ENCODE measurements at regions not wholly inside any gene's neighbourhood (a gene's known extent, or its start where the extent isn't known, plus 50 kb on each side); places are given as distances from the start of the nearest gene placed in this dataset.
A peak's percentile ranks its signal among the peaks of the same experiment; 100 is the strongest.

- DNase-seq, result no peak
These were observed 854.8 kb upstream of the KLHL29 start for GRCh38 chr2:22530131-22530530.

DNA sequence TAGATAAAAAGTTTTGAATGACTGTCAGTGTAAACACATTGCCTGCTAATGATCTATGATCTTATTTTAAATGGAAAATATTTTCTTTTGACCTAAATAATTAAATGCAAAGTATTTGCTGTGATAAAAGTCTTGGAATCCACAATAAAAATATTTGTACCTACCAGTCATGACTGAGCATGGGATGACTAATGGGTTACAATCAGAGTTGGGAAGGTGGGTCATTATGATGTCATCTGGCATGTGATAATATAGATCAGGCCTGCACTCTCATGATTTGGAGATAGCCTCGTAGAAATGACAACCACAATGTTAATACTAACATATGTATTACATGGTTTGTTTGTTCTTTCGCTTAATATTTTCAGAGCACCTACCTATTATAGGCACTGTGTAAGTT is 848.8 kb upstream of the KLHL29 start:
- no peak for DNase-seq

DNA sequence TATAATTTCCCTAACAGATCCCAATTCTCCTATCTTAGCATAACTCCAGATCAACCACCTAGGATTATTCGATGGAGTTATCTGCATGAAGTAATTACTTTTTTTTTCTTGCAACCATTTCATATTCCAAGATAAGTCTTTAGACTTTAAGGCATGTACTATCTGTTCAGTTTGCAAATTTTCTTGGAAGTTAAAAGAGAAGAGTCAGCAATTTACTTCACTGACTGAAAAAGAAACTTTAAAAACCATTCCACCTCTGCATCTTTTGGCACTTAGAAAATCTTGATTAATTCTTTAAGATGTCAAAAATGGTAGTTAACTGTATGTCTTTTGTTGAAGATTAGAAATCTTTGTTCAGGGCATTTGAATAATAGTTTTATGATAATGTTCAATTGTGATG is 830.5 kb upstream of the KLHL29 start:
- no peak for DNase-seq

- DNase-seq, result no peak
These were observed 827.6 kb upstream of the KLHL29 start for GRCh38 chr2:22557406-22557805.

DNA sequence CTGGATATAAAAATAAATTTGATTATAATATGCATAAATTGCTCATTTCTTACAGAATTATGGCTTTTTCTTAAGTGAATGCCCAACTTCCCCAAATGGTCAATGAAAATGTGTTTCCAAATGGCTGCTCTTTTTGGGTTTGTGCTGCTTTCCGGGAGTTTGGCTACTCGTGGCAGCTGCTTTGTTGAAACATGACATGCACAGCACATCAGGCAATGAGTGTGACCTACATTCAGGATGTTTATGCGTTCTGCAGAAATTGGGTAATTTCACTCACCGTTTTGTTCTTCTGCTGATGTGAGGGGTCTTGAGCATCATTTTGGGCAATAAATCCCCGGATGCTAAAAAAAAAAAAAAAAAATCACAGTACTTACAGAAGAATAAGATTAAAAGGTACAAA is 825.0 kb upstream of the KLHL29 start:
- no peak for DNase-seq

GRCh38 chr2:22579341-22579740 is 805.6 kb upstream of the KLHL29 start:
- DNase-seq, result no peak

DNA sequence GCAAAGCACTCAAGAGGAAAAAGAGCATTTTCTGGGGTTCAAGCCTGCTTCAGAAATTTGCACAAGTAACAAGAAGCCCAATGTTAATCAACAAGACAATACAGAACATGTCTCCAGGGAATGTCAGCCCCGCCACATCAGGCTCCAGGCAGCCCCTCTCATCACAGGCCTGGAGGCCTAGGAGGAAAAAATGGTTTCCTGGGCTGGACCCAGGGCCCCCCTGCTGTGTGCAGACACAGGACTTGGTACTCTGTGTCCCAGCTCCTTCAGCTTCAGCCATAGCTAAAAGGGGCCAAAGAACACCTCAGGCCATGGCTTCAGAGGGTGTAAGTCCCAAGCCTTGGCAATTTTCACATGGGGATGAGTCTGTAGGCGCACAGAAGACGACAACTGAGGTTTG is 802.9 kb upstream of the KLHL29 start:
- DNase-seq, result no peak

- no peak for DNase-seq
These were observed 788.7 kb upstream of the KLHL29 start for GRCh38 chr2:22596306-22596705.

DNA sequence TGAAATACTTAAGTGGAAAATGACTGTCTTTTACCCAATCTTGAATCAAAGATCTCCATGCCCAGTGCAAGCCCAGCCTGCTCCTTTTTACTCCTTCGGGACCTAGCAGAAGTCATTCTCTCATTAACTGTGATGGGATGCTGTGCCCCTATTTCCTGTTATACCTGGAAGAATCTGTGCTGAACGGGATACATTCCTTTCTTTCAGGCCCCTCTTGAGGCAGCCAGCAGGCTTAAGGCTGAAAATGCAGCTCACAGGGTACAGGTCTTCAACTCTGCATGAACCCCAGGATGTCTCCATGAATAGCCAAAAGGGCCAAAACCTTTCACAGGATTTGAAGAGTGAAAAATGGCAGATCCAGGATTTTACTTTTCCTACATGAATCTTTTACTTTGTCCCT is 784.8 kb upstream of the KLHL29 start:
- DNase-seq, result no peak

GRCh38 chr2:22600999-22601398 is 784.0 kb upstream of the KLHL29 start:
- no peak for DNase-seq

DNA sequence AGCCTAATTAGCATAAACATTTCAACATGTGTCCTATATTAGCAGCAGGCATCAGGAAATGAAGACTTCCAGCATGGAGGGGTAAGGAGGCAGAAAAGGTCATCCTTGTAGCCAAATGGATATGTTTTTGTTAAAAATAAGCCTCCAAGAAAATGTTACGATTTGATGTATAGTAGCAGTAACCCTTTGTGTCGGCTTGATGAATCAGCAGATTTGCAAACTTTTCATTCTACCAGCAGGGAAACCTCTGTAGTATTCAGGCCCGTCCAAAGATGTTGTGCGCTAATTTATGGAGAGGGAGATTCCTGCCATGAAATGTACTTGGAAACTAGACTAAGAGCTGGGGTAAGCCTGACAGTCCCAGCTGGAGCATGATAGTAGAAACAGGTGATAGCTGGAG is 780.8 kb upstream of the KLHL29 start:
- DNase-seq, result no peak

DNA sequence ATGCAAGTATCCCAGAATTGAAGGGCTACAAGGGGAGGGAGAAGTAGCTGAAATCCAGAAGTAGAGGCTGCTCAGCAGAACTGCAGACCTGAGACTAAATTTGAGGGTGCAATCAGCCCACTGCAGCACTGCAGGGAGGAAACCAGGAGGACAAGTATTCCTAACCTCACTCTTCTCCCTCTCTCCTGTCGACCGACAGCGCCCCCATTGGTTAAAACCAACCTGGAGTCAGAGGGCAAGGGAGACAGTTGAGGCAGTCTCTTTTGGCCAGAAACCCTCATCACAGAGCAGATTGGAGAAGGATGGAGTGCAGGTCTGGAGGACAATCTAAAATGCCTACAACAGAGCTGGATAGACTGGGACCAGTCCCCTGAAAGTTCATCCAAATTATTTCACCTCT is 768.9 kb upstream of the KLHL29 start:
- no peak for DNase-seq

- no peak for DNase-seq
These were observed 761.4 kb upstream of the KLHL29 start for GRCh38 chr2:22623620-22624019.

GRCh38 chr2:22626621-22627020 is 758.4 kb upstream of the KLHL29 start:
- no peak for DNase-seq

DNA sequence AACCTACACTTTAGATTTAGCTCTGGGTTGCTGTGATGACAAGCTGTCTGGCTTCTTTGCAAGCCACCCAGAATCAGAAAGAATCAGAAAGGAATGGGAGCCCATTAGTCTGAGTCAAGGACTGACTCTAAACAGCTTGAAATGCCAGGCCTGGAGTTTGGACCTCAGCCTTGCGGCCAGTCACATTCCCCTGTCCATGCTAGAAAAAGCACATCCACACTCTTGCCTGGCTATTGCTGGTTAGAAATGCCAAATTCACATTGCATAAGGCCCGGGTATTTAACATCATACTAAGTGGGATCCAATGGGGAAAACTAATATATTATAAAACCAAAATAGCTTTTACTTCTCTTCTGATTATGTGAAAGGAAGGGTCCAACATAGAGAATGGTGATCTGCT is 756.8 kb upstream of the KLHL29 start:
- DNase-seq, result no peak

DNA sequence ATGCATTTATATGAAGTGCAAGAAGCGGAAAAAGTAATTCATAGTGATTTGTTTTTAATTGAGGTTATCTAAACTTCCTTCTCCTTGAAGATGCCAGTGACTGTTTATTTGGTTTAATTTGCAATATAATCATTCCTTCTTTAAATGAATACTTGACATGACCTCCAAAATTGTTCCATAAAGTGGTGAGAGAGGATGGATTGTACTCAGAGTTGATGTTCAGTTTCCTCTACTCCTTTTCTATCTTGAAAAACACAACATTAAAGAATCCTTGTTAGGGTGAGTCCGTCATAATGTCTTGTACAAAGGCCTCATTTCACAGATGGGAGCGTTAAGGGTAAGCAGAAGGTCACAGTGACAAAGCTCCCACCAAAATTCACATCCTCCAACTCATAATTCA is 756.1 kb upstream of the KLHL29 start:
- no peak for DNase-seq

DNA sequence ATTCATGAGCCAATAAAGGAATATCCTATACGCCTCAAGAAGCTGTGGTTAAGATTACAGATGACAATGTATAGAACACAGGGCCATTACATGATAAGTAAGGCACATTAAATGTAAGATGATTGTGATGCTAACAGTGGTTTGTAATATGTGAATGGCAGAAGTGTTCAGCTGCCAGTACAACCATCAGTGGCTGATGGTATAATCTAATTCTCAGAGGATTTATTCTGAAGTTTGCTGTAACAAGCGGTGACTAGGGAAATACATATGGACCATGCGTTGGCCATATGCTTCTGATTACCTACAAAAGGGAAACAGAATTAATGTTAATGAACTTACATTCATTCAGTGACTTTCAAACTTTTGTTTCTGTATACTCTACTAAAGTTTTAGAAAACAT is 750.8 kb upstream of the KLHL29 start:
- DNase-seq, result peak; percentile 16

DNA sequence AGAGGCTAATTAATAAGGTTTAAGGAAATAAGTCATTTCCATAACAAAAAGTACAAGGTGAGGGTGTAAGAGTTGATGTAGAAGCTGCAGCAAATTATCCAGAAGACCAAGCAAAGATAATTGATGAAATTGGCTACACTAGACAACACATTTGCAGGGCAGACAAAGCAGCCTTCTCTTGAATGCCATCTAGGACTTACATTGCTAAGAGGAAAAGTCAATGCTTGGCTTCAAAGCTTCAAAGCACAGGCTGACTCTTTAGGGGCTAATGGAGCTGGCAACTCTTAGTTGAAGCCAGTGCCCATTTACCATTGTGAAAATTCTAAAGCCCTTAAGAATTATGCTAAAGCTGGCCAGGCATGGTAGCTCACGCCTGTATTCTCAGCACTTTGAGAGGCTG is 728.6 kb upstream of the KLHL29 start:
- DNase-seq, result no peak

DNA sequence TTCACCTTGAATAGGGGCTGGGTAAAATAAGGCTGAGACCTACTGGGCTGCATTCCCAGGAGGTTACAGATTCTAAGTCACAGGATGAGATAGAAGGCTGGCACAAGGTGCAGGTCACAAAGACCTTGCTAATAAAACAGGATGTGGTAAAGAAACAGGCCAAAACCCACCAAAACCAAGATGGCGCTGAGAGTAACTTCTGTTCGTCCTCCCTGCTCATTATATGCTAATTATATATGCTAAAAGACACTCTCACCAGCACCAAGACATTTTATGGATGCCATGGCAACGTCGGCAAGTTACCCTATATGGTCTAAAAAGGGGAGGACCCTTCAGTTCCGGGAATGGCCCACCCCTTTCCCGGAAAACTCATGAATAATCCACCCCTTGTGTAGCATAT is 711.5 kb upstream of the KLHL29 start:
- DNase-seq, result no peak

DNA sequence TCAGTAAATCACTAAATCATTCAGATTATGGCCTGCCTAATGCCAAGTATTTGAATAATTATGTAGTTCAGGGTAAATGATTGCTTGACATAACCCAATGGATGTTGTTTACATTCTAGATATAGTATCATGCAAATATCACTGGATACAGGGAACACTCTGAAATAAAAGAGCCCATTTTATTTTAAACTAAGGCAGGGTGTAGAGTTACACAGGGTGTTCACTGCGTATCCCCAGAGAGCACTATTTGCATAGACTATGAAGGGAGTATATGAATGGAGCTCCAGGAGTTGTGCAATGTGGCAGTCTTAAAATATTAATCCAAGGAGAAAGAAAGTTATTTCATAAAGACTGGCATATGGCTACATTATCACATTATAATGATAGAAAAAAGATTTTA is 701.1 kb upstream of the KLHL29 start:
- DNase-seq, result no peak

DNA sequence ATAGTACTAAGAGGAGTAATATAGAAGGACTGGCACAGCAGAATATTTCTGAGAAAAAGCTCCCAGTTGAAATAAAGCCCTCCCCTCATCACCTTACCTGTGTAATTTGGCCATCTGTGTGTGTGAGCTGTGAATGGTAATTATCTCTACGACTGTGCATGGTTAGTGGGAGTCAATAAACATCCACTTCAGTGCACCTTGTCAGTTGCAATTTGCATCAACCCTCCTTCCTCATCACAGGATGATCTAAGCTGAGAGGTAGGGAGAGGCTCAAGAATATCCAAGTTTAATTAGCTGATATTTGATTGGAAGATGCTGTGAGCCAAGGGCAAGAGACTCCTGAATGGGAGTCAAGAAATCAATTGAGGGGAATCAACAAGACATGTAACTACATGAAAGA is 694.9 kb upstream of the KLHL29 start:
- DNase-seq, result no peak

GRCh38 chr2:22691666-22692065 is 693.3 kb upstream of the KLHL29 start:
- DNase-seq, result no peak

DNA sequence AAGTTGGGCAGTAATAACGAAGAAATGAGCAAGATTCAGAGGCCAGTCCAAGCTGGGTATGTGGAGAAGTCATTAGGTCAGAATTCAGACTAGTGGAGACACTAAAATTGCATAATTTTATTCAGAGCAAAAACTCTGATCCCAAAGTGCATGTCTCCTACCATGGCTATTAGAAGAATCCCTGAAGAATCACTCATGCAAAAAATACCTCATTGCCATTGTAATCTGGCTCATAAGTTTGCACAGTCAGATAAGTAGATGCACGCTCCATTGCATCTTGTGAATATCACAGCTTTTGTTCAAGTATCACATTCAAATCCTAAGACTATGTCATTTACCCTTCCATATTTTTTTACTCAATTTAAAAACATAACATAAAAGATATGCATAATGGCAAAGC is 692.2 kb upstream of the KLHL29 start:
- DNase-seq, result no peak

DNA sequence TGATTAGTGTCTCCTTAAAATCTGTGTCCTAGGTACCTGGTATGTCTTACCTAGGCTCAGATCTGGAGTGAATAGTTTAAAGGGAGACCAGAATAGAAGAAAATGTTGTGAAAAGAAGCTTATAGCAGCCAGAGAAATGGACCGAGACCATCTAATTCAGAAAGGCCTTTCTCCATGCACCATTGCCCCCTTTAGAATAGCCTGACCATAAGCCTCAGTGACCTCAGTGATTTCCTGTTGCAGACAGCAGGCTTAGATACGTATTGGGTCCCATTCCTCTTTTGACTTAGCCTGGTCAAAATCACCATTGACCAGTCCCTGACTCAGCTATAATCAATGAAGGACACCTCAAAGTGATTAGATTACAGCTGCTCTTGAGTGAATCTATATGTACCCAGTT is 690.7 kb upstream of the KLHL29 start:
- no peak for DNase-seq

GRCh38 chr2:22694856-22695255 is 690.1 kb upstream of the KLHL29 start:
- DNase-seq, result no peak

DNA sequence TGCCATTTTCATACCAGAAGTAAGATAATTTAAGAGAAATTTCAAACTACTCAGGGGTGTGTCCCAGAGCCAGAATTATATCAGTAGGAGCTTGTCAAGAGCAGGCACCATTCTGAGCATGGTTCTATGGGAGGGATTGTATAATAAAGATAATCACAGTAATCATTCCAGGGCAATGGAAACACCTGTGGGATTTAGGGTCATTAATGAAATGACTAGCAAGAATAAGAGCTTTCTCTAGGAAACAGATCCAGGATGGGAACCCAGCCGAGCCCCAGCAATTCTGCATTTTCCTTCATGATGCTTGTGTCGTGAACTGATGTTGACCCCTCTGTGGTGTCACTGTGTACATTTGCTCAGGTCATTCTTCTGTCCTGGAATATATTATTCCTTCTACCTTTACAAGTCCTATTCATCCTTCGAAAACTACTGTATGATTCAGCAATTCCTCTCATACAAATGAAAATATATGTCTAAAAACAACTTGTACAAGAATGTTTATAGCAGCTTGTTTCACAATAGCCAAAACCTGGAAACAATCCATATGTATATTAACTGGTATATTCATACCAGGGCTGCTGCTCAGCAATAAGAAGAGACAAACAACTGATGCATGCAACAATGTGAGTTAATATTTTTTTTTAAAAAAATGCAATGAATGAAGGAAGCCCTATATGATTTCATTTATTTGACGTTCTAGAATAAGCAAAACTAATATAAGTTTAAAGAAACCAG is 687.8 kb upstream of the KLHL29 start:
- no peak for DNase-seq

All from DMS 273 treated with DMSO at 0.1 percent for 48 hours (cell line).